Activated B cell treated with CpG ODN at 0.5 μM for 24 hours (primary cell): ENCODE measurements at regions not wholly inside any gene's neighbourhood (a gene's known extent, or its start where the extent isn't known, plus 50 kb on each side); places are given as distances from the start of the nearest gene placed in this dataset.

Source experiments
- ATAC-seq: fragments of 200-7000 bp; cut with Tn5 transposase; one replicate; pipeline ENCODE4 v1.10.0; 2021; ENCODE audit warnings: low read depth, mild to moderate bottlenecking, moderate library complexity
- CTCF ChIA-PET: fragments of 350-600 bp; sonication (Branson Sonifier 250); formaldehyde crosslinking; loops from one replicate; lab custom pipeline; 2021; ENCODE audit warnings: antibody characterized with exemption; lab: Charles Lee
- POLR2A ChIA-PET: fragments of 350-600 bp; sonication (Branson Sonifier 250); formaldehyde crosslinking; loops from one replicate; lab custom pipeline; 2021; ENCODE audit warnings: antibody characterized with exemption; lab: Charles Lee
- DNase-seq: peaks from one replicate; pipeline ENCODE4 v3.0.0; 2022
- H3K27ac Mint-ChIP-seq: one replicate; pipeline ENCODE4 v1.8.0; 2020; ENCODE audit warnings: mixed read lengths
- H3K27me3 Mint-ChIP-seq: one replicate; pipeline ENCODE4 v1.8.0; 2021; ENCODE audit warnings: mixed read lengths
- H3K36me3 Mint-ChIP-seq: one replicate; pipeline ENCODE4 v1.8.0; 2021; ENCODE audit warnings: low read depth, mixed read lengths
- H3K4me1 Mint-ChIP-seq: one replicate; pipeline ENCODE4 v1.8.0; 2021; ENCODE audit warnings: mixed read lengths
- H3K4me3 Mint-ChIP-seq: one replicate; pipeline ENCODE4 v1.8.0; 2020; ENCODE audit warnings: mild to moderate bottlenecking, mixed read lengths
- H3K9me3 Mint-ChIP-seq: one replicate; pipeline ENCODE4 v1.8.0; 2020; ENCODE audit warnings: mixed read lengths
- intact Hi-C: fragments of 100-400 bp; cut with micrococcal nuclease; formaldehyde crosslinking; loops from one replicate; pipeline ENCODE4 v1.15.1; 2024
- TF ChIP-seq, protein P1 (sequence below): fragments of 200-600 bp; IDR thresholded peaks from one replicate; pipeline ENCODE4 v1.8.0; 2022; ENCODE audit warnings: antibody characterized with exemption, mild to moderate bottlenecking

DNA sequence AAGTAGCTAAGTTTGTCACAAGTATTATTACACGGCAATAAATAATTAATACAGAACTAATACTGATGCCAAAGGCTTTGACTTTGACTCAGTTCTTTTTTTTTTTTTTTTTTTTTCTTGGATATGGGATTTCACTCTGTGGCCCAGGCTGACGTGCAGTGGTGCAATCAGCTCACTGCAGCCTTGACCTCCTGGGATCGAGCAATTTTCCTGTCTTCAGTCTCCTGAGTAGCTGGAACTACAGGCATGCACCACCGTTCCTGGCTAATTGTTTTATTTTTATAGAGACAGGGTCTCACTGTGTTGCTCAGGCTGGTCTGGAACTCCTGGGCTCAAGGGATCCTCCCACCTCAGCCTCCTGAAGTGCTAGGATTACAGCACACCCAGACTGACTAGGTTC, 284.5 kb downstream of the SS18 start:
- CTCF ChIA-PET = no interaction called here
- ATAC-seq (no peak), DNase-seq (no peak)
- no peak overlapping the region for H3K4me3 Mint-ChIP-seq
- no peaks in the 10 kb centered on the region for H3K9me3 Mint-ChIP-seq
- intact Hi-C loops = no loop called here
- TF ChIP-seq, protein P1, sequence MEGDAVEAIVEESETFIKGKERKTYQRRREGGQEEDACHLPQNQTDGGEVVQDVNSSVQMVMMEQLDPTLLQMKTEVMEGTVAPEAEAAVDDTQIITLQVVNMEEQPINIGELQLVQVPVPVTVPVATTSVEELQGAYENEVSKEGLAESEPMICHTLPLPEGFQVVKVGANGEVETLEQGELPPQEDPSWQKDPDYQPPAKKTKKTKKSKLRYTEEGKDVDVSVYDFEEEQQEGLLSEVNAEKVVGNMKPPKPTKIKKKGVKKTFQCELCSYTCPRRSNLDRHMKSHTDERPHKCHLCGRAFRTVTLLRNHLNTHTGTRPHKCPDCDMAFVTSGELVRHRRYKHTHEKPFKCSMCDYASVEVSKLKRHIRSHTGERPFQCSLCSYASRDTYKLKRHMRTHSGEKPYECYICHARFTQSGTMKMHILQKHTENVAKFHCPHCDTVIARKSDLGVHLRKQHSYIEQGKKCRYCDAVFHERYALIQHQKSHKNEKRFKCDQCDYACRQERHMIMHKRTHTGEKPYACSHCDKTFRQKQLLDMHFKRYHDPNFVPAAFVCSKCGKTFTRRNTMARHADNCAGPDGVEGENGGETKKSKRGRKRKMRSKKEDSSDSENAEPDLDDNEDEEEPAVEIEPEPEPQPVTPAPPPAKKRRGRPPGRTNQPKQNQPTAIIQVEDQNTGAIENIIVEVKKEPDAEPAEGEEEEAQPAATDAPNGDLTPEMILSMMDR = no peak
- POLR2A ChIA-PET = no interaction called here
- no peak overlapping the region for H3K27ac Mint-ChIP-seq
- no peaks in the 10 kb centered on the region for H3K36me3 Mint-ChIP-seq
- H3K27me3 Mint-ChIP-seq = peaks cover 2% of the 10 kb centered on the region
- no peaks in the 10 kb centered on the region for H3K4me1 Mint-ChIP-seq

DNA sequence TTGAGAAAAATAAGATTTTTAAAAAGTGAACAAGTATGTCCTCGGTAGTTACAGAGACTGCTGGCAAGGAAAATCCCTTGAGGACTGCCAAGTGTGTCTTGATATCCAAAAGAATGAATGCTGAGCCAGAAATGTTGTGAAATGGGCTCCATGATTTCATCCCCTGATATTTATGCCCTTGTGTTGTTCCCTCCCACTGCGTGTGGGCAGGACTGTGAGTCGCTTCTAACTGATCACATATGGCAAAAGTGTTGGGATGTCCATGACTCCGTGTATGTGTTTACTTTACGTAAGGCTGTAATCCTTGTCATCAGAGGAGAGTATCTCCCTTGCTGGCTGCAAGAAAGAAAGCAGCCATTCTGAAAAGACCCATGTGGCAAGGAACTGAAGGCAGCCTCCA, 285.1 kb downstream of the SS18 start:
- ChIA-PET CTCF (no interaction called here), POLR2A (no interaction called here)
- H3K4me3 Mint-ChIP-seq = no peak overlapping the region
- H3K4me1 Mint-ChIP-seq = no peaks in the 10 kb centered on the region
- intact Hi-C loops = no loop called here
- H3K27ac Mint-ChIP-seq = no peak overlapping the region
- DNase-seq (no peak), ATAC-seq (no peak)
- H3K36me3 Mint-ChIP-seq = no peaks in the 10 kb centered on the region
- TF ChIP-seq, protein P1 = no peak
- H3K27me3 Mint-ChIP-seq = peaks cover 2% of the 10 kb centered on the region
- peaks cover 2% of the 10 kb centered on the region for H3K9me3 Mint-ChIP-seq

DNA sequence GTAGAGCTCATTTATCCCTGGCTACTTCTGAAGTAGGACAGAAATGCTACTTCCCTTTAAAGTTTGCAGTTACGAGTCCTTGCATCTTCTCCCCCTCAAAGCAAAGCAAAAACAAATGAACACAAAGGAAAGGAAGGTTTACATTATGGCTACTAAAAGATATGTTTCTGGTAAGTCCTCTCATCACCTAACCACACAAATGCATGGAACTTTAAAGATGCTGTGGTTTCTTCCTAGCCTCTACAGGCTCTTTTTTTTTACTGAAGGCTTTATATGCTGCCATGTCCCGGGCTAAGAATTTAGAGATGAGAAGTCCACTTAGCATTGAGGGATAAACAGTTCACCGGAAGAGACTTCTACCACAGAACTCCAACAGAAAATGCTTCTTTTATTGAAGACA, 291.2 kb downstream of the SS18 start:
- intact Hi-C loops = no loop called here
- H3K27me3 Mint-ChIP-seq = no peaks in the 10 kb centered on the region

DNA sequence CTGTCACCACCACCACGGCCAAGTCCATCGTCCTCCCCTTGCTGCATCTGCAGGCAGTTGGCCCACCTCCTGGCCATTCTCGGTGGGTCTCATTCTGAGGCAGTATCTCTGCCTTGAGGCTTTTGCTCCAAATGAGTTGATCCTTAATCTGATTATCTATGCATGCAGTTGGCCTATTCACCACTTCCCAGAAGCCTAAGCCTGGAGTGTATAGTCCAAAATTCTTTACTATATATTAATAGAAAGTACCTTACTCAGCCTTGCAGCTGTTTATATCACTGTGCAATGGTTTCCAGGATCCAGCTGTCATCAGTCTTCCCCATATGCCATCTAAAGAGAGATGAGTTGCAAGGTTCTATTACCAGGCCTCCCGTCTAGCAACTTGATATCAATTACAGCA, 292.4 kb downstream of the SS18 start:
- ChIA-PET CTCF (no interaction called here), POLR2A (no interaction called here)
- intact Hi-C loops = no loop called here
- TF ChIP-seq, protein P1 = no peak
- Mint-ChIP-seq H3K4me3 (no peak overlapping the region), H3K9me3 (peaks cover 2% of the 10 kb centered on the region), H3K4me1 (no peaks in the 10 kb centered on the region), H3K36me3 (no peaks in the 10 kb centered on the region), H3K27ac (no peak overlapping the region), H3K27me3 (no peaks in the 10 kb centered on the region)
- DNase-seq (no peak), ATAC-seq (no peak)

More for the DNA sequence above, 291.2 kb downstream of the SS18 start:
- Mint-ChIP-seq H3K9me3 (peaks cover 2% of the 10 kb centered on the region), H3K4me1 (no peaks in the 10 kb centered on the region), H3K27ac (no peak overlapping the region), H3K36me3 (no peaks in the 10 kb centered on the region), H3K4me3 (no peak overlapping the region)
- ChIA-PET CTCF (no interaction called here), POLR2A (no interaction called here)
- TF ChIP-seq, protein P1 = no peak
- no peak for DNase-seq
- no peak for ATAC-seq

DNA sequence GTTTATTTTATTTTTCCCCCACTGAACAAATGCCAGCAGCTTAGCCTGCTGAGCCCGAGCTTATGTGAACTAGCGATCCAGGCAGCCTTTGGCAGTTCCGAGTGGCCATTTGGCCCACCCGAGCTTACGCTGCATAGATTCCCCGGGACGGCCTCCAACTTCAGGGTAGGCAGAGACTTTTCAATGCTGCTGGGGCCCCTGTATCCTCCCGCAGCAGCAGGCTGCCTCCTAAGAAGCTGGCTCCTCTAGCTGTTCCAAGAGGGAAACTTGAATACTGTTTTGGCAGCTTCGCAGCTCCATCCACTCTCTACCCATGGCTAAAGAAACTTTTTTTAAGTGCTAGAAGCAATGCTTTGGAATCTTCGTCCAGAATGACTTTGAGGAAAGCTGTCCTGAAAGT, 295.2 kb downstream of the SS18 start:
- DNase-seq (no peak), ATAC-seq (no peak)
- intact Hi-C loops = no loop called here
- no peak overlapping the region for H3K4me3 Mint-ChIP-seq
- no peak overlapping the region for H3K27ac Mint-ChIP-seq
- POLR2A ChIA-PET = no interaction called here
- H3K36me3 Mint-ChIP-seq = no peaks in the 10 kb centered on the region
- CTCF ChIA-PET = no interaction called here
- TF ChIP-seq, protein P1 = no peak
- no peaks in the 10 kb centered on the region for H3K9me3 Mint-ChIP-seq
- H3K4me1 Mint-ChIP-seq = no peaks in the 10 kb centered on the region
- no peaks in the 10 kb centered on the region for H3K27me3 Mint-ChIP-seq
